HFFc6 (cell line): ENCODE measurements at regions not wholly inside any gene's neighbourhood (a gene's known extent, or its start where the extent isn't known, plus 50 kb on each side); places are given as distances from the start of the nearest gene placed in this dataset.
"Not testable (repeated sequence)": the region's sequence is repeated elsewhere in the genome, so short reads cannot be mapped to it uniquely, and the experiment has no call there.

Source experiments
- DNase-seq: peaks from one replicate; pipeline ENCODE4 v3.0.0-alpha.2; 2018
- H3K27ac Mint-ChIP-seq: 2 replicates; pipeline ENCODE4 v1.8.0; 2020; ENCODE audit warnings: mild to moderate bottlenecking, mixed read lengths
- H3K27me3 Mint-ChIP-seq: 2 replicates; pipeline ENCODE4 v1.8.0; 2021; ENCODE audit warnings: mild to moderate bottlenecking, moderate library complexity, mixed read lengths; ENCODE audit not compliant: insufficient read depth
- H3K36me3 Mint-ChIP-seq: 2 replicates; pipeline ENCODE4 v1.8.0; 2021; ENCODE audit warnings: low read depth, mixed read lengths
- H3K4me1 Mint-ChIP-seq: 2 replicates; pipeline ENCODE4 v1.8.0; 2020; ENCODE audit warnings: low read depth, mixed read lengths
- H3K4me3 Mint-ChIP-seq: 2 replicates; pipeline ENCODE4 v1.8.0; 2020; ENCODE audit warnings: mild to moderate bottlenecking, moderate library complexity, mixed read lengths
- H3K9me3 Mint-ChIP-seq: 2 replicates; pipeline ENCODE4 v1.8.0; 2020; ENCODE audit warnings: mild to moderate bottlenecking, mixed read lengths
- CTCF ChIP-seq: fragments of 200-600 bp; sonication (generic); IDR thresholded peaks from 2 replicates; pipeline ENCODE4 v1.5.0; 2021; ENCODE audit warnings: antibody characterized with exemption, mild to moderate bottlenecking

- Mint-ChIP-seq H3K27ac (no peak overlapping the region), H3K9me3 (peaks cover 67% of the 10 kb centered on the region), H3K27me3 (peaks cover 3% of the 10 kb centered on the region; the same call in 1 of the 2 replicates), H3K4me3 (no peak overlapping the region), H3K36me3 (peaks cover 3% of the 10 kb centered on the region), H3K4me1 (no peaks in the 10 kb centered on the region)
- TF ChIP-seq CTCF: no peak
- DNase-seq: no peak
Observed at GRCh38 chr2:16240402-16240801, 300.1 kb downstream of the MYCN start.

GRCh38 chr2:16239296-16239850 is 299.0 kb downstream of the MYCN start:
- Mint-ChIP-seq H3K9me3 (peaks cover 62% of the 10 kb centered on the region), H3K4me1 (no peaks in the 10 kb centered on the region), H3K36me3 (peaks cover 3% of the 10 kb centered on the region), H3K27me3 (peaks cover 3% of the 10 kb centered on the region; the same call in 1 of the 2 replicates), H3K4me3 (no peak overlapping the region), H3K27ac (no peak overlapping the region)
- no peak for DNase-seq
- TF ChIP-seq CTCF: no peak

- Mint-ChIP-seq H3K4me3 (no peak overlapping the region), H3K27ac (no peak overlapping the region), H3K4me1 (no peaks in the 10 kb centered on the region), H3K36me3 (peaks cover 3% of the 10 kb centered on the region), H3K9me3 (peaks cover 56% of the 10 kb centered on the region), H3K27me3 (peaks cover 3% of the 10 kb centered on the region; the same call in 1 of the 2 replicates)
- DNase-seq: no peak
- TF ChIP-seq CTCF: no peak
Observed at GRCh38 chr2:16238786-16239185, 298.4 kb downstream of the MYCN start.

GRCh38 chr2:16238001-16238761 is 297.8 kb downstream of the MYCN start:
- H3K36me3 Mint-ChIP-seq: peaks cover 3% of the 10 kb centered on the region
- H3K4me3 Mint-ChIP-seq: no peak overlapping the region
- no peak for DNase-seq
- H3K27me3 Mint-ChIP-seq: peaks cover 3% of the 10 kb centered on the region; the same call in 1 of the 2 replicates
- no peak for TF ChIP-seq CTCF
- no peak overlapping the region for H3K27ac Mint-ChIP-seq
- H3K4me1 Mint-ChIP-seq: no peaks in the 10 kb centered on the region
- H3K9me3 Mint-ChIP-seq: peaks cover 54% of the 10 kb centered on the region

GRCh38 chr2:16235747-16236146 is 295.4 kb downstream of the MYCN start:
- Mint-ChIP-seq H3K4me3 (no peak overlapping the region), H3K9me3 (peaks cover 42% of the 10 kb centered on the region), H3K36me3 (peaks cover 3% of the 10 kb centered on the region), H3K27ac (no peak overlapping the region), H3K27me3 (peaks cover 3% of the 10 kb centered on the region; the same call in 1 of the 2 replicates), H3K4me1 (no peaks in the 10 kb centered on the region)
- no peak for TF ChIP-seq CTCF
- DNase-seq: no peak

- DNase-seq, H3K4me3 Mint-ChIP-seq, H3K36me3 Mint-ChIP-seq, H3K27me3 Mint-ChIP-seq, H3K27ac Mint-ChIP-seq, H3K4me1 Mint-ChIP-seq: not testable (repeated sequence)
- peaks cover 42% of the 10 kb centered on the region for H3K9me3 Mint-ChIP-seq
Observed at GRCh38 chr2:16235291-16235690, 294.9 kb downstream of the MYCN start.
